Neural progenitor cell (in vitro differentiated cells): ENCODE measurements at regions not wholly inside any gene's neighbourhood (a gene's known extent, or its start where the extent isn't known, plus 50 kb on each side); places are given as distances from the start of the nearest gene placed in this dataset.
A peak's percentile ranks its signal among the peaks of the same experiment; 100 is the strongest.

ENCODE experiments used
- DNase-seq: peaks from one replicate; pipeline ENCODE4 v3.0.0-alpha.2; 2016; ENCODE audit warnings: low spot score
- H2AFZ ChIP-seq: fragments of 200-600 bp; sonication (generic); replicated peaks from 2 replicates; pipeline ENCODE4 v1.6.1; 2016; ENCODE audit warnings: antibody characterized with exemption
- H3F3A ChIP-seq: fragments of 200-600 bp; sonication (generic); 2 replicates; pipeline ENCODE4 v1.6.1; 2016; ENCODE audit warnings: antibody characterized with exemption, low read depth
- H3K27ac ChIP-seq: fragments of 200-600 bp; sonication (generic); 2 replicates; pipeline ENCODE4 v1.5.1; 2016; ENCODE audit warnings: mild to moderate bottlenecking
- H3K27me3 ChIP-seq: fragments of 200-600 bp; sonication (generic); 2 replicates; pipeline ENCODE4 v1.6.1; 2016; ENCODE audit warnings: mild to moderate bottlenecking, moderate library complexity
- H3K36me3 ChIP-seq: fragments of 200-600 bp; sonication (generic); 2 replicates; pipeline ENCODE4 v1.5.1; 2016
- H3K4me1 ChIP-seq: fragments of 200-600 bp; sonication (generic); 2 replicates; pipeline ENCODE4 v1.6.1; 2016; ENCODE audit warnings: mixed run types
- H3K4me2 ChIP-seq: fragments of 200-600 bp; sonication (generic); 2 replicates; pipeline ENCODE4 v1.6.1; 2016
- H3K4me3 ChIP-seq: fragments of 200-600 bp; sonication (generic); 2 replicates; pipeline ENCODE4 v1.5.1; 2016
- H3K79me2 ChIP-seq: fragments of 200-600 bp; sonication (generic); 2 replicates; pipeline ENCODE4 v1.6.1; 2016; ENCODE audit warnings: low read depth
- H3K9ac ChIP-seq: fragments of 200-600 bp; sonication (generic); 2 replicates; pipeline ENCODE4 v1.6.1; 2016
- H3K9me3 ChIP-seq: fragments of 200-600 bp; sonication (generic); 2 replicates; pipeline ENCODE4 v1.5.1; 2016; ENCODE audit warnings: low read depth
- H4K20me1 ChIP-seq: fragments of 200-600 bp; sonication (generic); 2 replicates; pipeline ENCODE4 v1.6.1; 2016; ENCODE audit warnings: low read depth
- H3K27ac Mint-ChIP-seq: 3 replicates; pipeline ENCODE4 v1.8.0; 2021; ENCODE audit warnings: mixed read lengths
- H3K27me3 Mint-ChIP-seq: 2 replicates; pipeline ENCODE4 v1.8.0; 2022; ENCODE audit warnings: low read depth, mild to moderate bottlenecking, inconsistent platforms, moderate library complexity, mixed read lengths; ENCODE audit not compliant: insufficient read depth
- H3K36me3 Mint-ChIP-seq: 3 replicates; pipeline ENCODE4 v1.8.0; 2021; ENCODE audit warnings: mixed read lengths
- H3K4me1 Mint-ChIP-seq: 3 replicates; pipeline ENCODE4 v1.8.0; 2021; ENCODE audit warnings: mixed read lengths
- H3K4me3 Mint-ChIP-seq: 3 replicates; pipeline ENCODE4 v1.8.0; 2021; ENCODE audit warnings: mild to moderate bottlenecking, moderate library complexity, mixed read lengths
- H3K9me3 Mint-ChIP-seq: 3 replicates; pipeline ENCODE4 v1.8.0; 2020; ENCODE audit warnings: mixed read lengths
- CTCF ChIP-seq: fragments of 200-600 bp; sonication (generic); IDR thresholded peaks from 2 replicates; pipeline ENCODE4 v1.5.1; 2017; ENCODE audit warnings: antibody characterized with exemption, mild to moderate bottlenecking
- EZH2 ChIP-seq: fragments of 200-600 bp; sonication (generic); IDR thresholded peaks from 2 replicates; pipeline ENCODE4 v1.6.1; 2017; ENCODE audit warnings: antibody characterized with exemption, mild to moderate bottlenecking, moderate library complexity
- EZH2phosphoT487 ChIP-seq: fragments of 200-600 bp; sonication (generic); IDR thresholded peaks from 2 replicates; pipeline ENCODE4 v1.6.1; 2017; ENCODE audit warnings: antibody characterized with exemption

GRCh38 chr14:22143363-22143762 lies 445.7 kb downstream of the DAD1 start:
- Histone ChIP-seq H3K27ac (no peak overlapping the region), H3K36me3 (no peaks in the 10 kb centered on the region), H3K9me3 (no peaks in the 10 kb centered on the region), H3F3A (no peaks in the 10 kb centered on the region), H3K4me3 (no peak overlapping the region), H3K4me1 (no peaks in the 10 kb centered on the region), H3K27me3 (peaks cover 19% of the 10 kb centered on the region), H3K4me2 (no peak overlapping the region), H3K9ac (no peak overlapping the region), H2AFZ (no peak overlapping the region), H4K20me1 (no peaks in the 10 kb centered on the region), H3K79me2 (no peaks in the 10 kb centered on the region)
- H3K36me3 Mint-ChIP-seq, result no peaks in the 10 kb centered on the region
- TF ChIP-seq EZH2 (no peak), EZH2phosphoT487 (no peak), CTCF (no peak)
- H3K4me1 Mint-ChIP-seq, result no peaks in the 10 kb centered on the region
- no peak for DNase-seq
- H3K4me3 Mint-ChIP-seq, result no peak overlapping the region
- no peak overlapping the region for H3K27ac Mint-ChIP-seq
- no peaks in the 10 kb centered on the region for H3K9me3 Mint-ChIP-seq
- no peaks in the 10 kb centered on the region for H3K27me3 Mint-ChIP-seq

- Mint-ChIP-seq H3K36me3 (no peaks in the 10 kb centered on the region), H3K4me1 (no peaks in the 10 kb centered on the region), H3K9me3 (no peaks in the 10 kb centered on the region), H3K27ac (no peak overlapping the region), H3K27me3 (no peaks in the 10 kb centered on the region), H3K4me3 (no peak overlapping the region)
- no peak overlapping the region for H2AFZ ChIP-seq
- no peaks in the 10 kb centered on the region for H3K79me2 ChIP-seq
- H3K9me3 ChIP-seq, result no peaks in the 10 kb centered on the region
- no peak overlapping the region for H3K4me2 ChIP-seq
- peaks cover 19% of the 10 kb centered on the region for H3K27me3 ChIP-seq
- H3K36me3 ChIP-seq, result no peaks in the 10 kb centered on the region
- no peak overlapping the region for H3K4me3 ChIP-seq
- no peaks in the 10 kb centered on the region for H3F3A ChIP-seq
- no peaks in the 10 kb centered on the region for H4K20me1 ChIP-seq
- DNase-seq, result no peak
- no peak overlapping the region for H3K27ac ChIP-seq
- no peak for TF ChIP-seq EZH2
- TF ChIP-seq EZH2phosphoT487, result no peak
- no peak for TF ChIP-seq CTCF
- H3K9ac ChIP-seq, result no peak overlapping the region
- H3K4me1 ChIP-seq, result no peaks in the 10 kb centered on the region
These were observed 448.4 kb downstream of the DAD1 start for GRCh38 chr14:22140633-22141032.

- no peak overlapping the region for H3K27ac Mint-ChIP-seq
- Histone ChIP-seq H3K79me2 (no peaks in the 10 kb centered on the region), H3K27me3 (no peaks in the 10 kb centered on the region), H3K36me3 (no peaks in the 10 kb centered on the region), H3K4me1 (no peaks in the 10 kb centered on the region), H3K4me3 (no peak overlapping the region), H3K9me3 (no peaks in the 10 kb centered on the region), H4K20me1 (no peaks in the 10 kb centered on the region), H3F3A (no peaks in the 10 kb centered on the region), H2AFZ (no peak overlapping the region), H3K27ac (no peak overlapping the region), H3K9ac (no peak overlapping the region), H3K4me2 (no peak overlapping the region)
- H3K36me3 Mint-ChIP-seq, result no peaks in the 10 kb centered on the region
- no peaks in the 10 kb centered on the region for H3K27me3 Mint-ChIP-seq
- H3K4me1 Mint-ChIP-seq, result no peaks in the 10 kb centered on the region
- H3K9me3 Mint-ChIP-seq, result peaks cover 5% of the 10 kb centered on the region
- TF ChIP-seq CTCF, result peak; percentile 67
- TF ChIP-seq EZH2, result no peak
- DNase-seq, result peak; percentile 24
- H3K4me3 Mint-ChIP-seq, result no peak overlapping the region
These were observed 457.1 kb downstream of the DAD1 start for GRCh38 chr14:22131749-22132476.
